ENCODE measurements at regions not wholly inside any gene's neighbourhood (a gene's known extent, or its start where the extent isn't known, plus 50 kb on each side); places are given as distances from the start of the nearest gene placed in this dataset.

DNA sequence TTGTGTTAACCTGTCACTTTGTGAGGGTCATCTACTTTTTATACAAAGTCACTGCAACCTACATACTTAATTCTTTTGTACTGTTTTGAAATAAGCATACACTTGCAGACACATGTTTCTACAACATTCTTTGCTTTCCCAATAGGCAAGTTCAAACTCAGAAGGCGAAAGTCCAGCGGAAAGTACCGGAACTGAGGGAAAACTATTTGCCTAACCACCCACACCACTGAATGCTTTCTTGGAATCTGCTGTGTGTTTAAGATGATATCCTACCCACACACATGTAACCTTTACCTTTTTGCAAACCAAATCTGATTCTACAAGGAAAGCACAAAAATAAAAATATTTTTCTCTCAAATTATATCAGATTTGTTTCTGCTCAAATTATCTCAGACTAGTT, 139.4 kb upstream of the AGR3 start (continued):
- TF ChIP-seq, protein P1, sequence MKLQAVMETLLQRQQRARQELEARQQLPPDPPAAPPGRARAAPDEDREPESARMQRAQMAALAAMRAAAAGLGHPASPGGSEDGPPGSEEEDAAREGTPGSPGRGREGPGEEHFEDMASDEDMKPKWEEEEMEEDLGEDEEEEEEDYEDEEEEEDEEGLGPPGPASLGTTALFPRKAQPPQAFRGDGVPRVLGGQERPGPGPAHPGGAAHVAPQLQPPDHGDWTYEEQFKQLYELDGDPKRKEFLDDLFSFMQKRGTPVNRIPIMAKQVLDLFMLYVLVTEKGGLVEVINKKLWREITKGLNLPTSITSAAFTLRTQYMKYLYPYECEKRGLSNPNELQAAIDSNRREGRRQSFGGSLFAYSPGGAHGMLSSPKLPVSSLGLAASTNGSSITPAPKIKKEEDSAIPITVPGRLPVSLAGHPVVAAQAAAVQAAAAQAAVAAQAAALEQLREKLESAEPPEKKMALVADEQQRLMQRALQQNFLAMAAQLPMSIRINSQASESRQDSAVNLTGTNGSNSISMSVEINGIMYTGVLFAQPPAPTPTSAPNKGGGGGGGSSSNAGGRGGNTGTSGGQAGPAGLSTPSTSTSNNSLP (IDR thresholded peaks at IDR 0.05; ENCODE audit: low read depth, low read length): peak; percentile 78
- TF ChIP-seq KDM3A (CRISPR knock-in tag; IDR thresholded peaks at IDR 0.05; ENCODE audit: low read depth): peak; percentile 82; the same call in 1 of the 2 replicates
- TF ChIP-seq PAF1 (CRISPR knock-in tag; IDR thresholded peaks at IDR 0.05): no peak
- TF ChIP-seq SETDB1 (CRISPR knock-in tag; IDR thresholded peaks at IDR 0.05; ENCODE audit: borderline replicate concordance): no peak
- TF ChIP-seq ZNF326 (CRISPR knock-in tag; IDR thresholded peaks at IDR 0.05; ENCODE audit: borderline replicate concordance): no peak
- TF ChIP-seq HIVEP1 (CRISPR knock-in tag; IDR thresholded peaks at IDR 0.05): no peak
- 0 out of 2 replicates have a peak, but pooled peaks have one; percentile 55 for TF ChIP-seq ZNF205 (CRISPR knock-in tag; IDR thresholded peaks at IDR 0.05)
- peak; percentile 52; the same call in 1 of the 2 replicates for TF ChIP-seq ZNF556 (CRISPR knock-in tag; IDR thresholded peaks at IDR 0.05; ENCODE audit: borderline replicate concordance)
- TF ChIP-seq, protein P2, sequence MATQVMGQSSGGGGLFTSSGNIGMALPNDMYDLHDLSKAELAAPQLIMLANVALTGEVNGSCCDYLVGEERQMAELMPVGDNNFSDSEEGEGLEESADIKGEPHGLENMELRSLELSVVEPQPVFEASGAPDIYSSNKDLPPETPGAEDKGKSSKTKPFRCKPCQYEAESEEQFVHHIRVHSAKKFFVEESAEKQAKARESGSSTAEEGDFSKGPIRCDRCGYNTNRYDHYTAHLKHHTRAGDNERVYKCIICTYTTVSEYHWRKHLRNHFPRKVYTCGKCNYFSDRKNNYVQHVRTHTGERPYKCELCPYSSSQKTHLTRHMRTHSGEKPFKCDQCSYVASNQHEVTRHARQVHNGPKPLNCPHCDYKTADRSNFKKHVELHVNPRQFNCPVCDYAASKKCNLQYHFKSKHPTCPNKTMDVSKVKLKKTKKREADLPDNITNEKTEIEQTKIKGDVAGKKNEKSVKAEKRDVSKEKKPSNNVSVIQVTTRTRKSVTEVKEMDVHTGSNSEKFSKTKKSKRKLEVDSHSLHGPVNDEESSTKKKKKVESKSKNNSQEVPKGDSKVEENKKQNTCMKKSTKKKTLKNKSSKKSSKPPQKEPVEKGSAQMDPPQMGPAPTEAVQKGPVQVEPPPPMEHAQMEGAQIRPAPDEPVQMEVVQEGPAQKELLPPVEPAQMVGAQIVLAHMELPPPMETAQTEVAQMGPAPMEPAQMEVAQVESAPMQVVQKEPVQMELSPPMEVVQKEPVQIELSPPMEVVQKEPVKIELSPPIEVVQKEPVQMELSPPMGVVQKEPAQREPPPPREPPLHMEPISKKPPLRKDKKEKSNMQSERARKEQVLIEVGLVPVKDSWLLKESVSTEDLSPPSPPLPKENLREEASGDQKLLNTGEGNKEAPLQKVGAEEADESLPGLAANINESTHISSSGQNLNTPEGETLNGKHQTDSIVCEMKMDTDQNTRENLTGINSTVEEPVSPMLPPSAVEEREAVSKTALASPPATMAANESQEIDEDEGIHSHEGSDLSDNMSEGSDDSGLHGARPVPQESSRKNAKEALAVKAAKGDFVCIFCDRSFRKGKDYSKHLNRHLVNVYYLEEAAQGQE (IDR thresholded peaks at IDR 0.05; ENCODE audit: borderline replicate concordance in 1 of 2, low read depth in 1 of 2, low read length in 2 of 2): peak in 1 of 2 experiments; percentile 81; a peak in 2 of 4 replicates
- TF ChIP-seq FOXO1 (CRISPR knock-in tag; IDR thresholded peaks at IDR 0.05): peak; percentile 93
- TF ChIP-seq, protein P3, sequence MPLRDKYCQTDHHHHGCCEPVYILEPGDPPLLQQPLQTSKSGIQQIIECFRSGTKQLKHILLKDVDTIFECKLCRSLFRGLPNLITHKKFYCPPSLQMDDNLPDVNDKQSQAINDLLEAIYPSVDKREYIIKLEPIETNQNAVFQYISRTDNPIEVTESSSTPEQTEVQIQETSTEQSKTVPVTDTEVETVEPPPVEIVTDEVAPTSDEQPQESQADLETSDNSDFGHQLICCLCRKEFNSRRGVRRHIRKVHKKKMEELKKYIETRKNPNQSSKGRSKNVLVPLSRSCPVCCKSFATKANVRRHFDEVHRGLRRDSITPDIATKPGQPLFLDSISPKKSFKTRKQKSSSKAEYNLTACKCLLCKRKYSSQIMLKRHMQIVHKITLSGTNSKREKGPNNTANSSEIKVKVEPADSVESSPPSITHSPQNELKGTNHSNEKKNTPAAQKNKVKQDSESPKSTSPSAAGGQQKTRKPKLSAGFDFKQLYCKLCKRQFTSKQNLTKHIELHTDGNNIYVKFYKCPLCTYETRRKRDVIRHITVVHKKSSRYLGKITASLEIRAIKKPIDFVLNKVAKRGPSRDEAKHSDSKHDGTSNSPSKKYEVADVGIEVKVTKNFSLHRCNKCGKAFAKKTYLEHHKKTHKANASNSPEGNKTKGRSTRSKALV (CRISPR knock-in tag; IDR thresholded peaks at IDR 0.05): no peak
- TF ChIP-seq AGO2 (optimal IDR thresholded peaks at IDR 0.05; ENCODE audit: low read depth, low read length): no peak
- TF ChIP-seq GABPA (IDR thresholded peaks at IDR 0.05; ENCODE audit: low read depth, low read length): no peak
- TF ChIP-seq GABPA (CRISPR knock-in tag; IDR thresholded peaks at IDR 0.05; ENCODE audit: low read depth): peak; percentile 61
- peak; percentile 90 for TF ChIP-seq RXRB (CRISPR knock-in tag; IDR thresholded peaks at IDR 0.05; ENCODE audit: borderline replicate concordance)
- TF ChIP-seq KMT2B (CRISPR knock-in tag; IDR thresholded peaks at IDR 0.05): peak; percentile 64; the same call in 1 of the 2 replicates
- TF ChIP-seq CBX5 (CRISPR knock-in tag; IDR thresholded peaks at IDR 0.05; ENCODE audit: borderline replicate concordance): 0 out of 2 replicates have a peak, but pooled peaks have one; percentile 79
- TF ChIP-seq ZNF431 (CRISPR knock-in tag; IDR thresholded peaks at IDR 0.05; ENCODE audit: borderline replicate concordance, low read depth): no peak; the same call in 1 of the 2 replicates
- peak; percentile 77; the same call in 1 of the 2 replicates for TF ChIP-seq MYPOP (CRISPR knock-in tag; IDR thresholded peaks at IDR 0.05)
- TF ChIP-seq RFX3 (CRISPR knock-in tag; IDR thresholded peaks at IDR 0.05): 0 out of 2 replicates have a peak, but pooled peaks have one; percentile 27
- TF ChIP-seq ZNF749 (CRISPR knock-in tag; IDR thresholded peaks at IDR 0.05; ENCODE audit: borderline replicate concordance): no peak
- peak; percentile 20 for TF ChIP-seq PHF5A (CRISPR knock-in tag; IDR thresholded peaks at IDR 0.05; ENCODE audit: low read depth, unreplicated experiment)

Measured in HepG2 (cell line).